ENCODE measurements at regions not wholly inside any gene's neighbourhood (a gene's known extent, or its start where the extent isn't known, plus 50 kb on each side); places are given as distances from the start of the nearest gene placed in this dataset.

DNA sequence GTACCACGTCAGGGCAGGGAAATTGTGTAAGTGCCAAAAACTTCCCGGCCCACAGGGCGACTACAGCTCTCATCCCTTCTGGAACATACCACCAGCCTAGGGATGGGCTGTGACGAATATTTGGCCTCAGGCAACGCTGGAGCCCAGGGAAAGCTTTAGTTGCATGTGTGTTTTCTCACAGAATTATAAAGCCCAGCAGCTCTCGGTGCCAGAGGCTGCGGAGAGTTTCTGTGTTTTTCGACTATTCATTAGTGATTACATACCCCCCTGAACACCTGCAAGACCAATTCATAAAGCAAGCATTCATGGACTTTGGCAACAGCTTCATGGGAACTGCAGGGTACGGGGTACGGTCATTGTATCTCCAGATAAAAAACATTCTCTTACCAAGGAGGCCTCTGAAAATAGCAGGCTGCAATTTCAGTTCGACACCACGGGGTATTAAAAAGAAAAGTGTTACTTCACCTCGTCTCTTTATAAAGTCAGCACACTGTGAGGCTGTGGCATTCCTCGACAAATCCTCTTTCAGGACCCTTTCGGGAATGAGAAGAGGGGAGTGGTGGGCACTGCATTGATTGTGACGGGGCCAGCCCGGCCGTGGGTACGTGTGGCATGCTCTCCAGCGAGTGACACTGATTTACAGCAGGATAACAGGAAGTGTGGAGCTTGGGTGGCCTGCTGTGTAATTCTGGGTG is 243.6 kb upstream of the SORL1-AS1 start:
- TF ChIP-seq CTCF (conservative IDR thresholded peaks at IDR 0.05; ENCODE audit: low read length) (no peak), EZH2phosphoT487 (IDR thresholded peaks at IDR 0.05; ENCODE audit: borderline replicate concordance, low read depth, low read length) (no peak)
